H9 (cell line): ENCODE measurements at regions not wholly inside any gene's neighbourhood (a gene's known extent, or its start where the extent isn't known, plus 50 kb on each side); places are given as distances from the start of the nearest gene placed in this dataset.
A peak's percentile ranks its signal among the peaks of the same experiment; 100 is the strongest.

Experiments used
- DNase-seq: peaks from one replicate; pipeline ENCODE4 v3.0.0-alpha.2; 2017
- H2AFZ ChIP-seq: one replicate; pipeline ENCODE4 v1.6.1; 2013; ENCODE audit warnings: mild to moderate bottlenecking, low read length, control low read depth, moderate library complexity
- H2AK5ac ChIP-seq: 2 replicates; pipeline ENCODE4 v1.6.1; 2013; ENCODE audit warnings: low read length, control low read depth, mixed read lengths; ENCODE audit not compliant: insufficient read length
- H2BK120ac ChIP-seq: one replicate; pipeline ENCODE4 v1.6.1; 2013; ENCODE audit warnings: low read depth, mild to moderate bottlenecking, low read length, control low read depth, inconsistent platforms; ENCODE audit not compliant: poor library complexity, severe bottlenecking
- H2BK12ac ChIP-seq: 2 replicates; pipeline ENCODE4 v1.6.1; 2013; ENCODE audit warnings: low read length, control low read depth, mixed read lengths, low read depth; ENCODE audit not compliant: insufficient read length
- H2BK15ac ChIP-seq: 2 replicates; pipeline ENCODE4 v1.6.1; 2013; ENCODE audit warnings: low read depth, low read length, control low read depth
- H2BK20ac ChIP-seq: one replicate; pipeline ENCODE4 v1.6.1; 2013; ENCODE audit warnings: low read depth, mild to moderate bottlenecking, low read length, control low read depth, inconsistent platforms; ENCODE audit not compliant: poor library complexity, severe bottlenecking
- H2BK5ac ChIP-seq: 2 replicates; pipeline ENCODE4 v1.6.1; 2013; ENCODE audit warnings: low read length, control low read depth, mixed read lengths; ENCODE audit not compliant: insufficient read length
- H3K14ac ChIP-seq: 2 replicates; pipeline ENCODE4 v1.6.1; 2013; ENCODE audit warnings: low read length, control low read depth; ENCODE audit not compliant: insufficient read depth
- H3K18ac ChIP-seq: 2 replicates; pipeline ENCODE4 v1.6.1; 2013; ENCODE audit warnings: low read depth, mild to moderate bottlenecking, mixed read lengths, low read length, control low read depth; ENCODE audit not compliant: insufficient read length
- H3K23ac ChIP-seq: 2 replicates; pipeline ENCODE4 v1.6.1; 2013; ENCODE audit warnings: low read length, control low read depth, mixed read lengths, low read depth; ENCODE audit not compliant: insufficient read length
- H3K23me2 ChIP-seq: 2 replicates; pipeline ENCODE4 v1.6.1; 2013; ENCODE audit warnings: low read depth, mild to moderate bottlenecking, mixed read lengths, low read length, control low read depth; ENCODE audit not compliant: insufficient read length, poor library complexity, severe bottlenecking
- H3K27ac ChIP-seq: 2 replicates; pipeline ENCODE4 v1.5.1; 2013; ENCODE audit warnings: low read length, control low read depth, mixed read lengths, low read depth; ENCODE audit not compliant: insufficient read length
- H3K27me3 ChIP-seq: 2 replicates; pipeline ENCODE4 v1.6.1; 2013; ENCODE audit warnings: low read length, control low read depth, inconsistent platforms; ENCODE audit not compliant: insufficient read depth
- H3K4ac ChIP-seq: 2 replicates; pipeline ENCODE4 v1.6.1; 2013; ENCODE audit warnings: low read depth, mild to moderate bottlenecking, control low read depth, inconsistent platforms, low read length, moderate library complexity
- H3K4me1 ChIP-seq: 2 replicates; pipeline ENCODE4 v1.6.1; 2013; ENCODE audit warnings: low read length, control low read depth, inconsistent platforms; ENCODE audit not compliant: insufficient read depth
- H3K4me2 ChIP-seq: 2 replicates; pipeline ENCODE4 v1.6.1; 2013; ENCODE audit warnings: low read length, control low read depth, mixed read lengths; ENCODE audit not compliant: insufficient read length, insufficient read depth
- H3K56ac ChIP-seq: 2 replicates; pipeline ENCODE4 v1.6.1; 2013; ENCODE audit warnings: low read depth, mild to moderate bottlenecking, mixed read lengths, low read length, control low read depth; ENCODE audit not compliant: insufficient read length
- H3K79me1 ChIP-seq: 2 replicates; pipeline ENCODE4 v1.6.1; 2013; ENCODE audit warnings: low read depth, mild to moderate bottlenecking, moderate library complexity, low read length, control low read depth, inconsistent platforms; ENCODE audit not compliant: insufficient read depth, poor library complexity, severe bottlenecking
- H3K79me2 ChIP-seq: 2 replicates; pipeline ENCODE4 v1.6.1; 2013; ENCODE audit warnings: low read length, control low read depth, inconsistent platforms; ENCODE audit not compliant: insufficient read depth
- H3K9ac ChIP-seq: 2 replicates; pipeline ENCODE4 v1.6.1; 2013; ENCODE audit warnings: low read length, control low read depth, mixed read lengths; ENCODE audit not compliant: insufficient read length; ENCODE audit errors: extremely low read depth
- H3K9me3 ChIP-seq: one replicate; pipeline ENCODE4 v1.6.1; 2013; ENCODE audit warnings: low read depth, low read length, inconsistent platforms; ENCODE audit not compliant: control insufficient read depth
- H3T11ph ChIP-seq: one replicate; pipeline ENCODE4 v1.6.1; 2013; ENCODE audit warnings: mild to moderate bottlenecking, low read length, control low read depth, inconsistent platforms
- H4K20me1 ChIP-seq: one replicate; pipeline ENCODE4 v1.6.1; 2013; ENCODE audit not compliant: control insufficient read depth, insufficient read length, insufficient read depth
- H4K5ac ChIP-seq: 2 replicates; pipeline ENCODE4 v1.6.1; 2013; ENCODE audit warnings: low read depth, mild to moderate bottlenecking, mixed read lengths, low read length, control low read depth; ENCODE audit not compliant: insufficient read length
- H4K8ac ChIP-seq: replicated peaks from 2 replicates; pipeline ENCODE4 v1.6.1; 2013; ENCODE audit warnings: low read length, control low read depth, mixed read lengths, low read depth; ENCODE audit not compliant: insufficient read length
- H4K91ac ChIP-seq: 2 replicates; pipeline ENCODE4 v1.6.1; 2013; ENCODE audit warnings: low read depth, mild to moderate bottlenecking, moderate library complexity, mixed read lengths, low read length, control low read depth; ENCODE audit not compliant: insufficient read length
- H3K27ac Mint-ChIP-seq, 3 experiments: 2 replicates in 2 of 3; 3 replicates in 1 of 3; pipeline ENCODE4 v1.8.0; 2020 to 2021; ENCODE audit warnings: mixed read lengths in 3 of 3, mild to moderate bottlenecking in 1 of 3, moderate library complexity in 1 of 3
- H3K27me3 Mint-ChIP-seq: 2 replicates; pipeline ENCODE4 v1.8.0; 2021; ENCODE audit warnings: low read depth, mild to moderate bottlenecking, moderate library complexity, mixed read lengths
- H3K36me3 Mint-ChIP-seq, 3 experiments: 2 replicates in 2 of 3; 3 replicates in 1 of 3; pipeline ENCODE4 v1.8.0; 2020 to 2021; ENCODE audit warnings: low read depth in 3 of 3, mixed read lengths in 3 of 3; ENCODE audit not compliant: insufficient read depth in 1 of 3
- H3K4me1 Mint-ChIP-seq, 2 experiments: 2 replicates each; pipeline ENCODE4 v1.8.0; 2020; ENCODE audit warnings: mixed read lengths in 2 of 2
- H3K4me3 Mint-ChIP-seq, 2 experiments: 2 replicates in 1 of 2; 3 replicates in 1 of 2; pipeline ENCODE4 v1.8.0; 2020 to 2021; ENCODE audit warnings: mild to moderate bottlenecking in 2 of 2, mixed read lengths in 2 of 2, moderate library complexity in 1 of 2
- H3K9me3 Mint-ChIP-seq, 2 experiments: 2 replicates in 1 of 2; 3 replicates in 1 of 2; pipeline ENCODE4 v1.8.0; 2020; ENCODE audit warnings: mild to moderate bottlenecking in 2 of 2, mixed read lengths in 2 of 2, moderate library complexity in 1 of 2
- CTCF ChIP-seq: fragments of 200-600 bp; sonication (generic); conservative IDR thresholded peaks from 3 replicates; pipeline ENCODE4 v1.8.0; 2021; ENCODE audit warnings: antibody characterized with exemption, mild to moderate bottlenecking
- WGBS: extraction: QIAGEN DNeasy Blood & Tissue Kit; methylation state at CpG from one replicate; pipeline ENCODE4 v1.1.7; 2013; ENCODE audit warnings: missing lambda C conversion rate, low lambda C conversion rate, mixed read lengths; ENCODE audit not compliant: insufficient read length; ENCODE audit errors: extremely low coverage; 5-methylcytosine and 5-hydroxymethylcytosine counted together

GRCh38 chr5:164119806-164120447 is 614.5 kb downstream of the MAT2B start:
- Histone ChIP-seq H3K9ac (no peak overlapping the region), H3K79me1 (no peaks in the 10 kb centered on the region), H2AK5ac (no peak overlapping the region), H3T11ph (peak overlapping the region; percentile 79), H3K56ac (no peak overlapping the region), H3K79me2 (no peaks in the 10 kb centered on the region), H3K18ac (no peak overlapping the region), H2BK12ac (no peak overlapping the region), H2BK120ac (no peak overlapping the region), H4K91ac (no peak overlapping the region), H3K4me2 (no peak overlapping the region), H2BK20ac (no peak overlapping the region), H3K27me3 (no peaks in the 10 kb centered on the region), H3K27ac (no peak overlapping the region), H2BK15ac (no peak overlapping the region), H4K8ac (no peak overlapping the region), H3K14ac (no peak overlapping the region), H3K23ac (no peak overlapping the region), H3K4ac (no peak overlapping the region), H4K5ac (no peak overlapping the region), H3K9me3 (peaks cover 5% of the 10 kb centered on the region), H2AFZ (peak overlapping the region; percentile 4), H4K20me1 (no peaks in the 10 kb centered on the region), H3K23me2 (no peaks in the 10 kb centered on the region), H2BK5ac (no peak overlapping the region), H3K4me1 (no peaks in the 10 kb centered on the region)
- no CpG with 5 or more reads among the region's 7 CpGs for WGBS
- peak; percentile 90 for DNase-seq
- Mint-ChIP-seq H3K4me1 (0 out of 4 replicates have a peak, but pooled peaks cover 6 to 7% of the 10 kb centered on the region in 2 experiments), H3K9me3 (peaks cover 3 to 10% of the 10 kb centered on the region in 2 experiments; a peak in 4 of 5 replicates), H3K4me3 (no peak overlapping the region), H3K27ac (peak overlapping the region in 2 of 3 experiments; percentile 12 to 89; a peak in 2 of 7 replicates), H3K27me3 (no peaks in the 10 kb centered on the region), H3K36me3 (peaks cover 0 to 22% (median 17%) of the 10 kb centered on the region in 3 experiments; a peak in 3 of 7 replicates)
- no peak for TF ChIP-seq CTCF
